Endothelial cell of umbilical vein (primary cell): ENCODE measurements at regions not wholly inside any gene's neighbourhood (a gene's known extent, or its start where the extent isn't known, plus 50 kb on each side); places are given as distances from the start of the nearest gene placed in this dataset.

Source experiments
- BruUV-seq: library from RNA; stranded (reverse); fragments of 400-500 nt; replicated peaks from 2 replicates; lab custom pipeline; 2021; lab: Mats Ljungman, UMichigan
- CTCF ChIA-PET: fragments of 300-600, 350-600 bp; sonication (Branson Sonifier 250); formaldehyde crosslinking; loops from one replicate; lab custom pipeline; 2021; ENCODE audit warnings: antibody characterized with exemption, inconsistent platforms; lab: Charles Lee
- POLR2A ChIA-PET: fragments of 300-600, 350-600 bp; sonication (Branson Sonifier 250); formaldehyde crosslinking; loops from one replicate; lab custom pipeline; 2021; ENCODE audit warnings: antibody characterized with exemption, inconsistent platforms; lab: Charles Lee
- DNase-seq: peaks from one replicate; pipeline ENCODE4 v3.0.0-alpha.2; 2011; ENCODE audit warnings: low read depth, low spot score
- FAIRE-seq: peaks from 2 replicates; lab custom pipeline; 2011; peaks lifted over from hg19 to GRCh38; lab: Jason Lieb, UNC
- H2AFZ ChIP-seq: 2 replicates; pipeline ENCODE4 v1.6.0; 2012; ENCODE audit warnings: low read depth, low read length, control low read depth, inconsistent platforms
- H3K27ac ChIP-seq: 2 replicates; pipeline ENCODE4 v1.5.1; 2011; ENCODE audit warnings: low read depth, mild to moderate bottlenecking, control low read depth, low read length, moderate library complexity; ENCODE audit not compliant: insufficient read depth
- H3K27me3 ChIP-seq, 2 experiments: 2 replicates each; pipeline versions ENCODE4 v1.6.0 to v1.6.1; 2011; ENCODE audit warnings: low read length in 2 of 2, mixed read lengths in 1 of 2; ENCODE audit not compliant: control insufficient read depth in 2 of 2, insufficient read depth in 2 of 2
- H3K36me3 ChIP-seq, 2 experiments: 2 replicates in 1 of 2; 3 replicates in 1 of 2; pipeline ENCODE4 v1.5.1; 2011; ENCODE audit warnings: low read length in 2 of 2, mild to moderate bottlenecking in 1 of 2, moderate library complexity in 1 of 2; ENCODE audit not compliant: control insufficient read depth in 2 of 2, insufficient read depth in 2 of 2; ENCODE audit errors: extremely low read depth in 1 of 2
- H3K4me1 ChIP-seq: 3 replicates; pipeline ENCODE4 v1.5.1; 2011; ENCODE audit warnings: mild to moderate bottlenecking, low read length; ENCODE audit not compliant: control insufficient read depth, insufficient read depth; ENCODE audit errors: extremely low read depth
- H3K4me2 ChIP-seq: 2 replicates; pipeline ENCODE4 v1.6.1; 2011; ENCODE audit warnings: low read length, control low read depth, mixed read lengths; ENCODE audit not compliant: insufficient read depth
- H3K4me3 ChIP-seq, 3 experiments: fragments of 200-600 bp in 1 of 3; sonication (generic), shearing (Covaris generic) in 1 of 3; replicated peaks in 1 of 3; 2 replicates each; pipeline ENCODE4 v1.5.1; 2011 to 2016; ENCODE audit warnings: control low read depth in 3 of 3, low read length in 3 of 3, mild to moderate bottlenecking in 2 of 3, inconsistent platforms in 1 of 3, low read depth in 1 of 3, moderate library complexity in 1 of 3; ENCODE audit not compliant: insufficient read depth in 1 of 3
- H3K79me2 ChIP-seq: 2 replicates; pipeline ENCODE4 v1.6.0; 2012; ENCODE audit warnings: low read length, inconsistent platforms; ENCODE audit not compliant: control insufficient read depth, insufficient read depth
- H3K9ac ChIP-seq: replicated peaks from 2 replicates; pipeline ENCODE3; 2011; ENCODE audit warnings: low read length, control low read depth; ENCODE audit not compliant: insufficient read depth; ENCODE audit errors: extremely low read depth
- H3K9me1 ChIP-seq: replicated peaks from 3 replicates; pipeline ENCODE4 v1.6.0; 2011; ENCODE audit warnings: mild to moderate bottlenecking, low read length; ENCODE audit not compliant: control insufficient read depth, insufficient read depth; ENCODE audit errors: extremely low read depth
- H3K9me3 ChIP-seq: replicated peaks from 2 replicates; pipeline ENCODE4 v1.5.1; 2012; ENCODE audit warnings: low read length, inconsistent platforms; ENCODE audit not compliant: control insufficient read depth, insufficient read depth
- H4K20me1 ChIP-seq: replicated peaks from 2 replicates; pipeline ENCODE3; 2011; ENCODE audit warnings: mild to moderate bottlenecking, low read length; ENCODE audit not compliant: control insufficient read depth, insufficient read depth; ENCODE audit errors: extremely low read depth
- CTCF ChIP-seq, 2 donors: IDR thresholded peaks; 1 replicate in 1 of 2; 2 replicates in 1 of 2; pipeline ENCODE4 v1.5.1; 2011; ENCODE audit warnings: low read length in 2 of 2, mild to moderate bottlenecking in 2 of 2, moderate library complexity in 2 of 2, control low read depth in 1 of 2, inconsistent platforms in 1 of 2, low read depth in 1 of 2; ENCODE audit not compliant: insufficient read depth in 1 of 2; ENCODE audit errors: extremely low read depth in 1 of 2
- EZH2 ChIP-seq: IDR thresholded peaks from 2 replicates; pipeline ENCODE4 v1.6.1; 2012; ENCODE audit warnings: borderline replicate concordance, low read depth, mild to moderate bottlenecking, moderate library complexity, low read length, inconsistent platforms; ENCODE audit not compliant: severe bottlenecking
- FOS ChIP-seq: IDR thresholded peaks from 2 replicates; pipeline ENCODE4 v1.6.1; 2011; ENCODE audit warnings: mild to moderate bottlenecking, low read length, moderate library complexity, borderline replicate concordance; ENCODE audit not compliant: insufficient read depth
- GATA2 ChIP-seq: IDR thresholded peaks from 2 replicates; pipeline ENCODE4 v1.7.0; 2011; ENCODE audit warnings: low read depth, mild to moderate bottlenecking, moderate library complexity, mixed read lengths, low read length; ENCODE audit not compliant: insufficient read length, insufficient read depth
- JUN ChIP-seq: IDR thresholded peaks from 2 replicates; pipeline ENCODE4 v1.6.1; 2011; ENCODE audit warnings: borderline replicate concordance, low read depth; ENCODE audit not compliant: insufficient read length, insufficient read depth
- MYC ChIP-seq: IDR thresholded peaks from one replicate; pipeline ENCODE4 v1.6.1; 2011; ENCODE audit warnings: mild to moderate bottlenecking, low read depth, low read length
- POLR2A ChIP-seq: IDR thresholded peaks from 2 replicates; pipeline ENCODE4 v1.6.1; 2012; ENCODE audit warnings: low read depth, mild to moderate bottlenecking, control low read depth, low read length
- POLR2AphosphoS5 ChIP-seq: IDR thresholded peaks from 2 replicates; pipeline ENCODE4 v1.6.1; 2012; ENCODE audit warnings: low read depth, mild to moderate bottlenecking, control low read depth, low read length, moderate library complexity; ENCODE audit not compliant: insufficient read depth
- dilution Hi-C: fragments of 300-500 bp; cut with MboI; formaldehyde crosslinking; loops from one replicate; pipeline ENCODE4 v1.15.0; 2019; ENCODE audit warnings: low sequenced_read_pairs; ENCODE audit not compliant: extremely low pct_ligation_motif_present
- intact Hi-C: fragments of 100-400 bp; cut with micrococcal nuclease; formaldehyde crosslinking; loops from one replicate; pipeline ENCODE4 v1.10.0; 2022
- TF ChIP-seq, protein P1 (sequence below): IDR thresholded peaks from 2 replicates; pipeline ENCODE4 v1.6.1; 2011; ENCODE audit not compliant: insufficient read depth, insufficient read length

DNA sequence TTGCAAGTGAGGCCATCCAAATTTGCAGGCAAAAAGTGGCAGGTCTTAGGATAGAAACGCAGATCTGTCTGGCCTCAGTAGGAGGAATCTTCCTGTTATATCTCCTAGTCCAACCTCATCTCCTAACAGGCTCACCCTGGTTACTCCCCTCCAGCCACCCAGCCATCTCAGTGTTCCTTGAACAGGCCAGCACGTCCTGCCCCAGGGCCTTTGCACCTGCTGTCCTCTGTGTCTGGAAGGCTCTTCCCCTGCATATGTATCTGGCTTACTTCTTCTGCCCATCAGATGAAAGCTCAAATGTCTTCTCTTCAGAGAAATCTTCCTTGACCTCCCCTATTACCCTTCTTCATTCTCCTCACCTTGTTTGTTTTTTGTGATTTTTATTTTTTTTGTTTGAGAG is 107.3 kb upstream of the ALDH1B1 start:
- no peak for TF ChIP-seq CTCF (IDR thresholded peaks at IDR 0.05; ENCODE audit: extremely low read depth in 1 of 2, insufficient read depth in 1 of 2, low read depth in 1 of 2, low read length in 2 of 2)
- no peak for TF ChIP-seq JUN
- TF ChIP-seq EZH2, result no peak
- TF ChIP-seq, protein P1, sequence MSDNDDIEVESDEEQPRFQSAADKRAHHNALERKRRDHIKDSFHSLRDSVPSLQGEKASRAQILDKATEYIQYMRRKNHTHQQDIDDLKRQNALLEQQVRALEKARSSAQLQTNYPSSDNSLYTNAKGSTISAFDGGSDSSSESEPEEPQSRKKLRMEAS, result no peak
- H3K27me3 ChIP-seq, result peaks cover 0 to 9% of the 10 kb centered on the region in 2 experiments
- no peaks in the 10 kb centered on the region for H3K9me1 ChIP-seq
- DNase-seq (no peak), FAIRE-seq (no peak)
- intact Hi-C loops, result loop anchor here (2.0 kb wide), 1 partner anchor 76 kb away; no protein-coding TSS in a partner anchor
- no peaks in the 10 kb centered on the region for H3K9me3 ChIP-seq
- CTCF ChIA-PET, result no interaction called here
- H4K20me1 ChIP-seq, result no peaks in the 10 kb centered on the region
- no TSS peak for BruUV-seq
- H3K4me2 ChIP-seq, result no peak overlapping the region
- no peak overlapping the region for H2AFZ ChIP-seq
- H3K36me3 ChIP-seq, result no peaks in the 10 kb centered on the region
- H3K79me2 ChIP-seq, result no peaks in the 10 kb centered on the region
- no peak overlapping the region for H3K4me3 ChIP-seq
- H3K9ac ChIP-seq, result no peak overlapping the region
- H3K4me1 ChIP-seq, result no peaks in the 10 kb centered on the region
- POLR2A ChIA-PET, result no interaction called here
- dilution Hi-C loops, result no loop called here
- no peak overlapping the region for H3K27ac ChIP-seq

DNA sequence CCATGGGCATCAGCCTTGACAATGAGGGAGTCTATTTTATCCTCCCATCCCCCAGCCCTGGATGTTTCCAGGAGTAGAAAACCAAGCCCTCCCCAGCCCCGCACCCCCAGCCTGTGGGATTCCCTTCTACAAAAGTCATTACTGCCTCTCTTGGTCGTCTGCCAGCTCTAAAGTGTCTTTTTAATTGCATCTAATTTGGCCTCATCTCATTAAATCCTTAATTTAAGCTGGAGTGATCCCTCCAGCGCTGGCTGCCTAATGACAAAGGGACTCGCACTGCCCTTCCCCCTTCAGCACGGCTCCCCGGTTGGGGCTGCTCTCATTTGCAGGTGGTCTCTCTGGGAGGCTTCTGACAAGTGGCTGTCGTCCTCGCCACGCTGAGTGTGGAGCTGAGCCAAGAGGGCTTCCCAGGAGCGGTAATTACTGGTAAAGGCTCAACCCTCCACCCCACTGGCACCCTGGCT is 107.9 kb upstream of the ALDH1B1 start:
- DNase-seq, result no peak
- H3K27me3 ChIP-seq, result peaks cover 0 to 9% of the 10 kb centered on the region in 2 experiments
- no peak overlapping the region for H3K9ac ChIP-seq
- no peak overlapping the region for H3K4me2 ChIP-seq
- no peaks in the 10 kb centered on the region for H3K4me1 ChIP-seq
- no peaks in the 10 kb centered on the region for H3K9me3 ChIP-seq
- H3K4me3 ChIP-seq, result no peak overlapping the region
- no peaks in the 10 kb centered on the region for H3K9me1 ChIP-seq
- TF ChIP-seq POLR2A, result no peak
- TF ChIP-seq CTCF (IDR thresholded peaks at IDR 0.05; ENCODE audit: extremely low read depth in 1 of 2, insufficient read depth in 1 of 2, low read depth in 1 of 2, low read length in 2 of 2), result no peak
- TF ChIP-seq, protein P1, result no peak
- TF ChIP-seq JUN, result no peak
- no peak for TF ChIP-seq EZH2
- no peak for TF ChIP-seq GATA2
- TF ChIP-seq MYC, result no peak
- no peak for TF ChIP-seq POLR2AphosphoS5
- no peak for TF ChIP-seq FOS
- H3K36me3 ChIP-seq, result no peaks in the 10 kb centered on the region
- dilution Hi-C loops, result no loop called here
- CTCF ChIA-PET, result no interaction called here
- H3K79me2 ChIP-seq, result no peaks in the 10 kb centered on the region
- POLR2A ChIA-PET, result no interaction called here
- no peak overlapping the region for H3K27ac ChIP-seq
- intact Hi-C loops, result loop anchor here (2.0 kb wide), 1 partner anchor 76 kb away; no protein-coding TSS in a partner anchor
- no peak for FAIRE-seq
- BruUV-seq, result no TSS peak
- H4K20me1 ChIP-seq, result no peaks in the 10 kb centered on the region
- H2AFZ ChIP-seq, result no peak overlapping the region
